Fibroblast of the aortic adventitia (primary cell): ENCODE measurements at regions not wholly inside any gene's neighbourhood (a gene's known extent, or its start where the extent isn't known, plus 50 kb on each side); places are given as distances from the start of the nearest gene placed in this dataset.
"Not testable (repeated sequence)": the region's sequence is repeated elsewhere in the genome, so short reads cannot be mapped to it uniquely, and the experiment has no call there.

Experiments
- DNase-seq: peaks from one replicate; pipeline ENCODE4 v3.0.0-alpha.2; 2010; ENCODE audit warnings: low read depth
- H3K4me3 ChIP-seq: 2 replicates; pipeline ENCODE4 v1.5.1; 2011; ENCODE audit warnings: low read depth, mild to moderate bottlenecking, control low read depth, low read length, moderate library complexity
- TF ChIP-seq, protein P1 (sequence below): IDR thresholded peaks from 2 replicates; pipeline ENCODE4 v1.5.1; 2011; ENCODE audit warnings: mild to moderate bottlenecking, low read length, control low read depth, inconsistent platforms; ENCODE audit not compliant: insufficient read depth

- no peak overlapping the region for H3K4me3 ChIP-seq
- TF ChIP-seq, protein P1, sequence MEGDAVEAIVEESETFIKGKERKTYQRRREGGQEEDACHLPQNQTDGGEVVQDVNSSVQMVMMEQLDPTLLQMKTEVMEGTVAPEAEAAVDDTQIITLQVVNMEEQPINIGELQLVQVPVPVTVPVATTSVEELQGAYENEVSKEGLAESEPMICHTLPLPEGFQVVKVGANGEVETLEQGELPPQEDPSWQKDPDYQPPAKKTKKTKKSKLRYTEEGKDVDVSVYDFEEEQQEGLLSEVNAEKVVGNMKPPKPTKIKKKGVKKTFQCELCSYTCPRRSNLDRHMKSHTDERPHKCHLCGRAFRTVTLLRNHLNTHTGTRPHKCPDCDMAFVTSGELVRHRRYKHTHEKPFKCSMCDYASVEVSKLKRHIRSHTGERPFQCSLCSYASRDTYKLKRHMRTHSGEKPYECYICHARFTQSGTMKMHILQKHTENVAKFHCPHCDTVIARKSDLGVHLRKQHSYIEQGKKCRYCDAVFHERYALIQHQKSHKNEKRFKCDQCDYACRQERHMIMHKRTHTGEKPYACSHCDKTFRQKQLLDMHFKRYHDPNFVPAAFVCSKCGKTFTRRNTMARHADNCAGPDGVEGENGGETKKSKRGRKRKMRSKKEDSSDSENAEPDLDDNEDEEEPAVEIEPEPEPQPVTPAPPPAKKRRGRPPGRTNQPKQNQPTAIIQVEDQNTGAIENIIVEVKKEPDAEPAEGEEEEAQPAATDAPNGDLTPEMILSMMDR: no peak
- DNase-seq: no peak
These were observed 1304.2 kb upstream of the ADGRL4 start for GRCh38 chr1:80310703-80311245.

DNA sequence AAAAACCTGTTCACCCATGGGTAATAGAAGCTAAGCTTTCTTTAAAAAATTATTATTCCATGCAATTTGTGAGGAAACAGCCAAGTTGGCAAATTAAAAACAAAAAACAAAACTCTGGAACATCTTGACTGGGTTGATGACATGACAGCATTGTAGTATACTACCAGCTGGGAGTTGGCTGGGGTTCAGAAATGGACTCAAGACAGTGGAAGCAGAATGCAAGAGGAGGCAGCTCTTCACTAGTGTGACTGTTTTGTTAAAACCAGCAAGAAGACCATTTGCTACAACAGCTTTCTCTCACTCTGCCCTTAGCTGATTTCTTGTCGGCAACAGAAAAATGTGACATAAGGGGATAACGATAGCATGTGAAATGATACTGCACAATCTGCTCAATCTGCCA, 1298.9 kb upstream of the ADGRL4 start:
- no peak for DNase-seq
- H3K4me3 ChIP-seq: no peak overlapping the region
- TF ChIP-seq, protein P1: no peak

DNA sequence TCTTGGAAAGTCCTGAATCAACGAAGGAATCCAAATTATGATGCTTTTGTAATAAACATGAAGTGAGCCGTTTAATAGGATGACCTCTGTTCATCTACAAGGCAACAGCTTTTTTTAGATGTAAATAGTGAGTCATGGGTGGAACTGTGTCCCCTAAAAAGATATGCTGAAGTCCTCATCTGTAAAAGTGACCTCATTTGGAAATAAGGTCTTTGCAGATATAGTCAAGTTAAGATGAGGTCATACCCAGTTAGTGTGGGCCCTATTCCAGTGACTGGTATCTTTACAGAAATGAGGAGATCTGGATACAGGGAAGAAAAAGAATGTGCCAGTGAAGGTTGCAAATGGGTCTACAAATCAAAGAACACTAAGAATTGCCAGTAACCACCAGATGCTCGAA, 1287.3 kb upstream of the ADGRL4 start:
- H3K4me3 ChIP-seq: no peak overlapping the region
- TF ChIP-seq, protein P1: no peak
- DNase-seq: no peak

GRCh38 chr1:80288750-80289149, 1282.2 kb upstream of the ADGRL4 start:
- DNase-seq, H3K4me3 ChIP-seq: not testable (repeated sequence)

- no peak for DNase-seq
These were observed 1276.0 kb upstream of the ADGRL4 start for GRCh38 chr1:80282536-80282935.

GRCh38 chr1:80278936-80279335, 1272.4 kb upstream of the ADGRL4 start:
- TF ChIP-seq, protein P1: no peak
- no peak for DNase-seq
- H3K4me3 ChIP-seq: no peak overlapping the region

More at GRCh38 chr1:80282536-80282935, 1276.0 kb upstream of the ADGRL4 start:
- no peak overlapping the region for H3K4me3 ChIP-seq
- TF ChIP-seq, protein P1: no peak

GRCh38 chr1:80274256-80274655, 1267.7 kb upstream of the ADGRL4 start:
- TF ChIP-seq, protein P1: no peak
- H3K4me3 ChIP-seq: no peak overlapping the region
- no peak for DNase-seq

- H3K4me3 ChIP-seq: no peak overlapping the region
- DNase-seq: no peak
- TF ChIP-seq, protein P1: no peak
These were observed 1266.0 kb upstream of the ADGRL4 start for GRCh38 chr1:80272495-80272894.
